Fibroblast of the aortic adventitia (primary cell): ENCODE measurements at regions not wholly inside any gene's neighbourhood (a gene's known extent, or its start where the extent isn't known, plus 50 kb on each side); places are given as distances from the start of the nearest gene placed in this dataset.
"Not testable (repeated sequence)": the region's sequence is repeated elsewhere in the genome, so short reads cannot be mapped to it uniquely, and the experiment has no call there.

Source experiments
- DNase-seq: peaks from one replicate; pipeline ENCODE4 v3.0.0-alpha.2; 2010; ENCODE audit warnings: low read depth
- H3K4me3 ChIP-seq: 2 replicates; pipeline ENCODE4 v1.5.1; 2011; ENCODE audit warnings: low read depth, mild to moderate bottlenecking, control low read depth, low read length, moderate library complexity
- TF ChIP-seq, protein P1 (sequence below): IDR thresholded peaks from 2 replicates; pipeline ENCODE4 v1.5.1; 2011; ENCODE audit warnings: mild to moderate bottlenecking, low read length, control low read depth, inconsistent platforms; ENCODE audit not compliant: insufficient read depth

DNA sequence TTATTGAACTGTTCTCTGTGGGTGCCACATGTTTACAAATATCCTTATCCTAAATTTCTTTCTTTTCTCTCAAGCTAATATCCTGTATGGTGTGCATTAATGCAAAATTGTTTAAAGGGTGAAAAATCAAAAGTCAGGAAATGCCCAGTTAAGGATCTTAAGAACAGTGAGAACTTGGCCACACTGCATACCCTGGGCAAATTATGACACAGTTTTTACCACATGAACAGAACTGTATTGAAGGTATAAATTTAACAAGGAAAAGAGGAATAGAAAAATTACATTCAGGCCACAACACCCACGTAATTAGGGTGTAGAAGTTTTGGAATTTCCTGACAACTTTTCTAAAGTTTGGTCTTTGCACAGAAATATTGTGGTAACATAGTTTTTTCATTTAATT, 94.4 kb upstream of the HCCS start:
- no peak for DNase-seq
- no peak overlapping the region for H3K4me3 ChIP-seq
- TF ChIP-seq, protein P1, sequence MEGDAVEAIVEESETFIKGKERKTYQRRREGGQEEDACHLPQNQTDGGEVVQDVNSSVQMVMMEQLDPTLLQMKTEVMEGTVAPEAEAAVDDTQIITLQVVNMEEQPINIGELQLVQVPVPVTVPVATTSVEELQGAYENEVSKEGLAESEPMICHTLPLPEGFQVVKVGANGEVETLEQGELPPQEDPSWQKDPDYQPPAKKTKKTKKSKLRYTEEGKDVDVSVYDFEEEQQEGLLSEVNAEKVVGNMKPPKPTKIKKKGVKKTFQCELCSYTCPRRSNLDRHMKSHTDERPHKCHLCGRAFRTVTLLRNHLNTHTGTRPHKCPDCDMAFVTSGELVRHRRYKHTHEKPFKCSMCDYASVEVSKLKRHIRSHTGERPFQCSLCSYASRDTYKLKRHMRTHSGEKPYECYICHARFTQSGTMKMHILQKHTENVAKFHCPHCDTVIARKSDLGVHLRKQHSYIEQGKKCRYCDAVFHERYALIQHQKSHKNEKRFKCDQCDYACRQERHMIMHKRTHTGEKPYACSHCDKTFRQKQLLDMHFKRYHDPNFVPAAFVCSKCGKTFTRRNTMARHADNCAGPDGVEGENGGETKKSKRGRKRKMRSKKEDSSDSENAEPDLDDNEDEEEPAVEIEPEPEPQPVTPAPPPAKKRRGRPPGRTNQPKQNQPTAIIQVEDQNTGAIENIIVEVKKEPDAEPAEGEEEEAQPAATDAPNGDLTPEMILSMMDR, result no peak

DNA sequence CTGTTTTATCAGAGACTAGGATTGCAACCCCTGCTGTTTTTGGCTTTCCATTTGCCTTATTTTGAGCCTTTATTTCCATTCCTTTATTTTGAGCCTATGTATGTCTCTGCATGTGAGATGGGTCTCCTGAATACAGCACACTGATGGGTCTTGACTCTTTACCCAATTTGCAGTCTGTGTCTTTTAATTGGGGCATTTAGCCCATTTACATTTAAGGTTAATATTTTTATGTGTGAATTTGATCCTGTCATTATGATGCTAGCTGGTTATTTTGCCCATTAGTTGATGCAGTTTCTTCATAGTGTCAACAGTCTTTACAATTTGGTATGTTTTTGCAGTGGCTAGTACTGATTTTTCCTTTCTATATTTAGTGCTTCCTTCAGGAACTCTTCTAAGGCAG, 88.5 kb upstream of the HCCS start:
- H3K4me3 ChIP-seq, DNase-seq: not testable (repeated sequence)

DNA sequence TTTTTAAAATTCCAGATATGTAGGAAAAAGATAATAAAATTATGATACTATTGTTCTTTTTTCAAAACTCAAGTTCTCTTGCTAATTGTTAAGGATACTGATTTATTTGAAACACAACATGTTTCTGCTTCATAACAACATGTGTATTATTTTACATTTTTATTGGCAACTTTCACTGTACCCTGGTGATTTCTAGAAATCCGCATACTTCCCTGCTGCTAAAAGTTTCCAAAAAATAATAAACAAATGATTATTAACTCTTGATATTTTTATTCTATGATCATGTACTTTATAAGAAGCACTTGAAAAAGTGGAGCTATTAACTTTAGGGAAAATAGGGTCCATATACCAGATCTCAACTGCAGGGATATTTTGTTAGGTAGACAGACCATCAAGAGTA, 71.2 kb upstream of the HCCS start:
- no peak overlapping the region for H3K4me3 ChIP-seq
- DNase-seq, result no peak
- TF ChIP-seq, protein P1, result no peak

DNA sequence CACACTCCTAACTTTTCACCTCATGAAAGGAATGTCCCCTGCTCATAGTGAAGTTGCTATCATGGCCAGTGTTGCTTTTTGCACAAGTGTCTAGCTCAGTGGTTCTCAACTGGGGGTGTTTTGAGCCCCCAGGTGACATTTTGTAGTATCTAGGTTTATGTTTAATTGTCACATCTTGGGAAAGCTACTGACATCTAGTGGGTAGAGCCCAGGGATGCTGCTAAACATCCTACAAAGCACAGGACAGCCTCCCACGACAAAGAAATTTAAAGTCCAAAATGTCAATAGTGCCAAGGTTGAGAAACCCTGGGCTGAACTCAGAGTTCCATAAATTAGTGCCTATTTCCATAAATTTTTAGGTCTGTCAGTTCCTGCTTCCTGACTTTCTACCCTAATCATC, 70.7 kb upstream of the HCCS start:
- no peak overlapping the region for H3K4me3 ChIP-seq
- TF ChIP-seq, protein P1, result peak; percentile 18
- peak; percentile 11 for DNase-seq

DNA sequence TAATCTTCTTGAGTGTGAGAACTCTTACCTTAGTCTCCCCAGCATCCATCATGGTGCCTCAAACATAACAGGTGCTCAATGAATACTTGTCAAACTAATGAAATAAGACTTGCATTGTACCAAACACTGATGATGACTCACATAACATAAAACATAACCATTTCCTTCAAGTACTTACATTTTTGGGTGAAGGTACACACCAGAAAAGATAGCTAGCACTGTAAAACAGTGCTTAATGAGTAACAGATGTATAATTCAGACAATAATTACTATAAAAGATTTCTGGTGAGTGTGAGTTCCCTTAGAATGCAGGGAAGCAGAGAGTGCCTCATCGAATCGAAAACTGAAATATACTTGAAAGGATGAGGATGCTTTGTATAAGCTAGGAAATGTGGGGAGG, 70.1 kb upstream of the HCCS start:
- H3K4me3 ChIP-seq, result no peak overlapping the region
- DNase-seq, result peak; percentile 27
- TF ChIP-seq, protein P1, result no peak

DNA sequence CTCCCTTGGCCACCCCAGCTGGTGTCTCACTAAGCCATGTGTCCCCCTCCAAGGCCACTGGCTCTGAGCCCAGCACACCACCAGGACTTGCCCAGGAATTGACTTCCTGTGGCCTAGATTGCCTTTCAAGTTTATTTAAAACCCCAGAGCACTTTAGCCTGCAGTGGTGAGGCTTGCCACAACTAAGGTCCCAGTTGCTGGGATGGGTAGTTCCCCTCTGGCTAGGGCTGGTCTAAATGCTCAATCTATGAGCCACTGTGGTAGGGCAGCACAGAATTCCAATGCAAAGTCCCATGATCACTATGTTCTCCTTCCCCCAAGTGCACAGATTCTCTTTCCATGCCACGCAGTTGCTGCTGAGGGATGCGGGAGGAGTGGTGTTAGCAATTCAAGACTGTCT, 61.1 kb upstream of the HCCS start:
- TF ChIP-seq, protein P1, result no peak
- H3K4me3 ChIP-seq, result no peak overlapping the region
- DNase-seq, result no peak

DNA sequence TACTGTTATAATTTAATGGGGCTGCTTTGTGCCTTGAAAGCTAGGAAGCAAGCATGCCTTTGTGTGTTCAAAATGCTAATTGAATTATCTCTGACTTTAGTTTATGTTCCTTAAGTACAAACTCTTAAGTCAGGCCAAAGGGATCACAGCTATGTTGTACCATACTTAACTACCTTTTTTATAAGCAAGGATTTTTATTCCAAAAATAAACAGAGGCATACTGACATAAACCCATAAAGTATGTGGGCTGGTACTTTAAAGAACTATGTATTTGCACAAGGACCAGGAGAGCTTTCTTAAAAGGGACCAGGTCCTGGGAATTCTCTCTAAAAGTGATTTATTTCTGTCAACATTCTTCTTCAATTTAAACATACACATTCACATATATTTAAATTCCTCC, 57.8 kb upstream of the HCCS start:
- DNase-seq, result no peak
- TF ChIP-seq, protein P1, result no peak

More for the DNA sequence above, 57.8 kb upstream of the HCCS start:
- H3K4me3 ChIP-seq, result no peak overlapping the region
